Parathyroid adenoma (tissue), 2 donors: ENCODE measurements at regions not wholly inside any gene's neighbourhood (a gene's known extent, or its start where the extent isn't known, plus 50 kb on each side); places are given as distances from the start of the nearest gene placed in this dataset.
"Not testable (repeated sequence)": the region's sequence is repeated elsewhere in the genome, so short reads cannot be mapped to it uniquely, and the experiment has no call there.

Experiments used
- H2AFZ ChIP-seq: fragments of 300-600 bp; sonication (generic); one replicate; pipeline ENCODE4 v1.7.0; 2017; ENCODE audit warnings: antibody characterized with exemption, mild to moderate bottlenecking
- H3K27ac ChIP-seq: fragments of 300-600 bp; sonication (generic); one replicate; pipeline ENCODE4 v1.7.0; 2017
- H3K27me3 ChIP-seq: fragments of 300-600 bp; sonication (generic); one replicate; pipeline ENCODE4 v1.7.0; 2017; ENCODE audit warnings: low read length; ENCODE audit not compliant: control insufficient read depth, insufficient read depth
- H3K36me3 ChIP-seq: fragments of 300-600 bp; sonication (generic); one replicate; pipeline ENCODE4 v1.7.0; 2017; ENCODE audit warnings: low read length; ENCODE audit not compliant: control insufficient read depth, insufficient read depth
- H3K4me1 ChIP-seq: fragments of 300-600 bp; sonication (generic); one replicate; pipeline ENCODE4 v1.7.0; 2017; ENCODE audit warnings: control low read depth
- H3K4me2 ChIP-seq: fragments of 300-600 bp; sonication (generic); one replicate; pipeline ENCODE4 v1.7.0; 2017; ENCODE audit warnings: low read length
- H3K4me3 ChIP-seq: fragments of 300-600 bp; sonication (generic); one replicate; pipeline ENCODE4 v1.7.0; 2017; ENCODE audit warnings: low read depth, low read length
- H3K79me2 ChIP-seq: fragments of 300-600 bp; sonication (generic); one replicate; pipeline ENCODE4 v1.7.0; 2017; ENCODE audit warnings: control low read depth
- H3K9ac ChIP-seq: fragments of 300-600 bp; sonication (generic); one replicate; pipeline ENCODE4 v1.7.0; 2017; ENCODE audit warnings: mild to moderate bottlenecking
- H3K9me3 ChIP-seq: fragments of 300-600 bp; sonication (generic); one replicate; pipeline ENCODE4 v1.7.0; 2017; ENCODE audit warnings: low read length; ENCODE audit not compliant: control insufficient read depth
- TF ChIP-seq, protein P1 (sequence below): fragments of 300-600 bp; sonication (generic); IDR thresholded peaks from one replicate; pipeline ENCODE4 v1.7.0; 2017; ENCODE audit warnings: antibody characterized with exemption, mild to moderate bottlenecking
- donor health status: primary hyperparathyroidism.

DNA sequence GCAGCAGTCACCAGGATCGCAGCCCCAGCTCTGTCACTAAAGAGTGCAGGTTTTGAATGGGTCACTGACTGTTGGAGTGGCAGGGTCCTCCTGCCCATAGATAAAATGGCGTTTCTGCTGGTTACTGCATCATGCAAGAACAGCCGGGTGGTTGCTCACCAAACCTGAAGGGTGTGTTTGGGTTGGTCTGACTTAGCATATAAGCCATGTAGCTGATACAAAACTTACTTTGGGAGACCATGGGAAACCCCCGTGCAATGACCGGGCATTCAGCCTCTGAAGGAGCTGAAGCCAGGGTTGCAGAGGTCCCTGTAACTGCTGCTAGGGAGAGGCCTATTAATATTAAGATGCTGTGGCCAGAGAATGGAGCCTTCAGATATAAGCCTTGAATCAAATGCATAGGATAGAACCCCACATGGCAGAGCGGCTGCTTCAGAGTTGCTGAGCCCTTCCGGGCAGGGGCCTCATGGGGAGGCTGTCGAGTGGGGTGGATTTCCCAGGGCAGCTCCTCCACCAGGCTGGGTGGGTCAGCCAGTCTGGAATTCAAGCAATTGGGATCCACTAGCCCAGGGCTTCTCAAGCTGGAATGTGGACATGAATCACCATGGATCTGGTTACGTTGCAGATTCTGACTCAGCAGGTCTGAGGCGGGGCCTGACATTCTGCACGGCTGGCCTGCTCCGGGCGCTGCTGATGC lies 70.9 kb upstream of the CTBP2 start:
- Histone ChIP-seq H3K9ac (no peak overlapping the region), H3K79me2 (no peaks in the 10 kb centered on the region), H3K4me2 (no peak overlapping the region), H3K27me3 (no peaks in the 10 kb centered on the region), H3K27ac (no peak overlapping the region), H3K9me3 (no peaks in the 10 kb centered on the region), H3K36me3 (no peaks in the 10 kb centered on the region), H3K4me1 (no peaks in the 10 kb centered on the region), H2AFZ (no peak overlapping the region), H3K4me3 (no peak overlapping the region)
- TF ChIP-seq, protein P1, sequence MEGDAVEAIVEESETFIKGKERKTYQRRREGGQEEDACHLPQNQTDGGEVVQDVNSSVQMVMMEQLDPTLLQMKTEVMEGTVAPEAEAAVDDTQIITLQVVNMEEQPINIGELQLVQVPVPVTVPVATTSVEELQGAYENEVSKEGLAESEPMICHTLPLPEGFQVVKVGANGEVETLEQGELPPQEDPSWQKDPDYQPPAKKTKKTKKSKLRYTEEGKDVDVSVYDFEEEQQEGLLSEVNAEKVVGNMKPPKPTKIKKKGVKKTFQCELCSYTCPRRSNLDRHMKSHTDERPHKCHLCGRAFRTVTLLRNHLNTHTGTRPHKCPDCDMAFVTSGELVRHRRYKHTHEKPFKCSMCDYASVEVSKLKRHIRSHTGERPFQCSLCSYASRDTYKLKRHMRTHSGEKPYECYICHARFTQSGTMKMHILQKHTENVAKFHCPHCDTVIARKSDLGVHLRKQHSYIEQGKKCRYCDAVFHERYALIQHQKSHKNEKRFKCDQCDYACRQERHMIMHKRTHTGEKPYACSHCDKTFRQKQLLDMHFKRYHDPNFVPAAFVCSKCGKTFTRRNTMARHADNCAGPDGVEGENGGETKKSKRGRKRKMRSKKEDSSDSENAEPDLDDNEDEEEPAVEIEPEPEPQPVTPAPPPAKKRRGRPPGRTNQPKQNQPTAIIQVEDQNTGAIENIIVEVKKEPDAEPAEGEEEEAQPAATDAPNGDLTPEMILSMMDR = no peak

DNA sequence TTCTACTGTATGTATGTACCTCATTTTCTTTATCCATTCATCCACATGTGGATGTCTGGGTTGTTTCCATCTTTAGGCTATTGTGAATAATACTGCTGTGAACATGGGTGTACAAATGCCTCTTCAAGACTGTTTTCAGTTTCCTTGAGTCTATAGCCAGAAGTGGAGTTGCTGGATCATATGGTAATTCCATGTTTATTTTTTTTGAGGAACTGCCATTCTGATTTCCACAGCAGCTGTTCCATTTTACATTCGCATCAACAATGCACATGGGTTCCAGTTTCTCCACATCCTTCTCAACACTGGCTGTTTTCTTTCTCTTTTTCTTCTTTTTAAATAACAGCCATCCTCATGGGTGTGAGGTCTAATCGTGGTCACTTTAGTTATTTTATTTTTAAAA lies 69.9 kb upstream of the CTBP2 start:
- H3K4me1 ChIP-seq = no peaks in the 10 kb centered on the region
- H3K9ac ChIP-seq = no peak overlapping the region
- no peaks in the 10 kb centered on the region for H3K36me3 ChIP-seq
- no peaks in the 10 kb centered on the region for H3K9me3 ChIP-seq
- H3K79me2 ChIP-seq = no peaks in the 10 kb centered on the region
- no peaks in the 10 kb centered on the region for H3K27me3 ChIP-seq
- TF ChIP-seq, protein P1 = no peak
- H3K4me3 ChIP-seq = no peak overlapping the region
- H3K4me2 ChIP-seq = no peak overlapping the region
- H3K27ac ChIP-seq = no peak overlapping the region
- no peak overlapping the region for H2AFZ ChIP-seq

DNA sequence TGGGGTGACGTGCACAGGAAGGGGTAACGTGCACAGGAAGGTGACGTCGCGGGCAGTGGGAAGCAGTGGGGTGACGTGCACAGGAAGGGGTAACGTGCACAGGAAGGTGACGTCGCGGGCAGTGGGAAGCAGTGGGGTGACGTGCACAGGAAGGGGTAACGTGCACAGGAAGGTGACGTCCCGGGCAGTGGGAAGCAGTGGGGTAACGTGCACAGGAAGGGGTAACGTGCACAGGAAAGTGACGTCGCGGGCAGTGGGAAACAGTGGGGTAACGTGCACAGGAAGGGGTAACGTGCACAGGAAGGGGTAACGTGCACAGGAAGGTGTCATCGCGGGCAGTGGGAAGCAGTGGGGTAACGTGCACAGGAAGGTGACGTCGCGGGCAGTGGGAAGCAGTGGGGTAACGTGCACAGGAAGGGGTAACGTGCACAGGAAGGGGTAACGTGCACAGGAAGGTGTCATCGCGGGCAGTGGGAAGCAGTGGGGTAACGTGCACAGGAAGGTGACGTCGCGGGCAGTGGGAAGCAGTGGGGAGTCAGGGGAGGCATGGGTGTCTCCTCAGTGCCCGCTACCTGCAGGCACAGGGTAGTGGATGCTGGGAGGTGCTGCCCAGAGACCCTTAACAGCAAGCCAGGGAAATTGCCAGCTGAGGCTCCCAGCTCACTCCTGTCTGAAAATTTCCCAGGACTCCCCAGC lies 68.0 kb upstream of the CTBP2 start:
- H3K27me3 ChIP-seq, H3K27ac ChIP-seq, H3K4me3 ChIP-seq, H3K79me2 ChIP-seq, H3K9ac ChIP-seq, H3K36me3 ChIP-seq, H2AFZ ChIP-seq, H3K4me2 ChIP-seq, H3K9me3 ChIP-seq, H3K4me1 ChIP-seq: not testable (repeated sequence)

DNA sequence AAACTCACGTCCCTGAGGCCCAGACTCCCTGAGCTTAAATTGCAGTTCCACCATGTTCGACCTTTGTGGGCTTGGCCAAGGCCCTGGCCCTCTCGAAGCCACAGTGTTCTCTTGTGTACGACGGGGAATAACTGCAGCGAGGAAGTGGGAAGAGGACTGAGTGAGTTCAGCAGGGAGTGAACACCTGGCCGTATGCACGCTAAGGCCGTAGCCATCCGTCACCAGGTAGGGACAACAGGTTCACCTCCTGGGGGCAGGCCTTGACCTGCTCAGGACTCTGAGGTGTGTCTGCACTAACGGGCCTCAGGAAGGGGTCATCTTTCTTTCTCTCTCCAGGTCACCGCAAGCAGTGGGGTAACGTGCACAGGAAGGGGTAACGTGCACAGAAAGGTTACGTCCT lies 67.2 kb upstream of the CTBP2 start:
- no peaks in the 10 kb centered on the region for H3K79me2 ChIP-seq
- H2AFZ ChIP-seq = no peak overlapping the region
- H3K36me3 ChIP-seq = no peaks in the 10 kb centered on the region
- no peak overlapping the region for H3K4me2 ChIP-seq
- H3K9ac ChIP-seq = no peak overlapping the region
- no peak overlapping the region for H3K27ac ChIP-seq
- no peaks in the 10 kb centered on the region for H3K27me3 ChIP-seq
- H3K4me1 ChIP-seq = no peaks in the 10 kb centered on the region
- TF ChIP-seq, protein P1 = no peak
- no peaks in the 10 kb centered on the region for H3K9me3 ChIP-seq
- no peak overlapping the region for H3K4me3 ChIP-seq

DNA sequence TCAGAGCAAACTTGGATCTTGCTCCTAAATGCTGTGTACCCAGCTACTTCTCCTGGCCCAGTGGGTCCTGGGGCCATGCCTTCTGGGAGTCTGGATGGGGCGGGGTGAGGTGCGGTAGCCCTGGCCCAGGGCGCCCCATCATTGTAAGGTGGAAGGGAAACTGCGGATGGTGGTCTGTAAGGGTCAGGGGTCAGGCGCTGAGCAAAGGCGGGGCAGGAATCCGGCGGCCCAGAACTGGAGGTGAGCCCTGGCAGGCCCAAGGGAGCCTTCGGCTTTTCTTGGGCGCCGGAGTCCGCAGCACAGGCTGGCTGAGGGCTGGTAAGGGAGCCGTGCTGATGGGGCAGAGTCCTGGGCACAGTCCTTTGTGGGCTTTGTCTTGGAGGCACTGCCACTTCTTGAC lies 66.5 kb upstream of the CTBP2 start:
- H3K27ac ChIP-seq = no peak overlapping the region

More for the DNA sequence above, 66.5 kb upstream of the CTBP2 start:
- Histone ChIP-seq H3K4me1 (no peaks in the 10 kb centered on the region), H3K4me3 (no peak overlapping the region), H3K9me3 (no peaks in the 10 kb centered on the region), H3K4me2 (no peak overlapping the region), H3K27me3 (no peaks in the 10 kb centered on the region), H3K36me3 (no peaks in the 10 kb centered on the region), H2AFZ (no peak overlapping the region), H3K79me2 (no peaks in the 10 kb centered on the region), H3K9ac (no peak overlapping the region)
- TF ChIP-seq, protein P1 = no peak
